HK-2 (cell line): ENCODE measurements at regions not wholly inside any gene's neighbourhood (a gene's known extent, or its start where the extent isn't known, plus 50 kb on each side); places are given as distances from the start of the nearest gene placed in this dataset.
"Not testable (repeated sequence)": the region's sequence is repeated elsewhere in the genome, so short reads cannot be mapped to it uniquely, and the experiment has no call there.

ENCODE experiments used
- DNase-seq: peaks from one replicate; pipeline ENCODE4 v3.0.0-alpha.2; 2018; ENCODE audit not compliant: unreplicated experiment

GRCh38 chr14:99995700-99996356 lies 69.4 kb upstream of the EVL start:
- DNase-seq: peak; percentile 14

DNA sequence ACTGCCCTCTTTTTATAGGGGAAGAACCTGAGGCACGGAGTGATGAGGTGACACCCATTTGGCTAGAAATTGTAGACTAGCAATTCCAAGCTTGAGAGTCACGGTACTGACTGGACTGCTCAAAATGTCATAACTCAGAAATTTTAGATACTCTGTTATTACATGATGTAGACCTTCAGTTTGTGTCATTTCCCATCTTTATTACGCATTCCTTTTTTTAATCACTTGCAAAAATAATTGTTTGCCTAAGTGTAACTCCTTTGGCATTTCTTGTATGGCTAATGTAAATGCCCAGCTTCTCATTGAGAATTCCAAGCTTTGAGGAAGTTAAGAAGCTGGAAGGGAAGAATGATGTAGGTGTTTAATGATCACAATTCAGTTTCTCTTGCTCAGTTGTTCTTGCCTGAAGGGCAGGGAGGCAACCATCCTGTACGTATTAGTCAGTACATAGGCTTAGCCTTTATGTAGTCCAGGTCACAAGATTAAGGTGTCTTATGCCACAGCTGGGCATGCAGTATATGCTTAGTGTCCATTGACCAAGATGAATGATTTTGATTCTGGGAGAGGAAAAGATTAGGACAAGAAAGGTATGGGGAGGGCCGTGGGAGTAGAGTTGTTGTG lies 68.2 kb upstream of the EVL start:
- no peak for DNase-seq

GRCh38 chr14:100000398-100000797 lies 64.8 kb upstream of the EVL start:
- DNase-seq: not testable (repeated sequence)

DNA sequence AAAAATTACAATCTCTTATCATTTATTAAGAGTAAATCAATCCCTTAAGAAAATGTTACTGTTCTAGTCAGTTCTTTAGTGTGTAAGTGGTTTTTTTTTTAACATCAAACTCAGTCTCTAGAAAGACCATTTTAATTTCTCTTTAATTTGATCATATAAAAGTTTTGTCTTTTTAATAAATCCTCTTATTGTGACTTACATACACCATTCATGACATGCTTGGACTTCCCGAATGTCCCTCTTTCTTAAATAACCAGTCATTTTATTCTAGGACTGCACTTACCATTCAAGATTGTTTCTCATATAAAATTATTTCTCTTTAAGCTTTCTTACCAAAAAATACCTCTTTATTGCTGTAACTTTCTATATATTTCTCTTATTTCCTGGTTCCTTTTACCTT lies 60.8 kb upstream of the EVL start:
- no peak for DNase-seq

DNA sequence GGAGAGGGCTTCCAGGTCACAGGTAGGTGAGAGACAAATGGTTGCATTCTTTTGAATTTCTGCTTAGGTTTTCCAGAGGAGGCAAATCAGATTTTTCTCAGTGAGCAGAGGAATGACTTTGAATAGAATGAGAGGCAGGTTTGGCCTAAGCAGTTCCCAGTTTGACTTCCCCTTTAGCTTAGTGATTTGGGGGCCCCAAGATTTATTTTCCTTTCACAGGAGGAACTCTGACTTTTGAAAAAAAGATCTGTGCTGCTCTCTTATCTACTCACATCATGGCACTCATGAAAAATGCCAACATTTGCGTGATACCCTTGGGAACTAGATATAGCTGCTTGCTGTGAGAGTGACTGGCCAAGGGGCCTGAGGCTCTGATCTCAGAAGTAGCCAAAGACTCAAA lies 58.0 kb upstream of the EVL start:
- DNase-seq: no peak

DNA sequence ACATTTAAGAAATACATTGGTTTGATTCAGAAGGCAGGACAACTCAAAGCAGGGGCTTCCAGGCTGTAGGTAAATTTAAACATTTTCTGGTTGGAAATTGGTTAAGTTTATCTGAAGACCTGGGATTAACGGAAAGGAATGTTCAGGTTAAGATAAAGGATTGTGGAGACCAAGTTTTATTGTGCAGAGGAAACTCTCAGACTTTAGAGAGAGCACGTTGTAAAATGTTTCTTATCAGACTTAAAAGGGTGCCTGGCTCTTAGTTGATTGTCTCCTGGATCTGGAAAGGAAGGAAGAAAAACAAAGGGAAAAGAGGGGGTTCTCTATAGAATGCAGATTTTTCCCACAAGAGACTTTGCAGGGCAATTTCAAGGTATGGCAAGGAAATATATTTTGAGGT lies 55.4 kb upstream of the EVL start:
- DNase-seq: not testable (repeated sequence)

DNA sequence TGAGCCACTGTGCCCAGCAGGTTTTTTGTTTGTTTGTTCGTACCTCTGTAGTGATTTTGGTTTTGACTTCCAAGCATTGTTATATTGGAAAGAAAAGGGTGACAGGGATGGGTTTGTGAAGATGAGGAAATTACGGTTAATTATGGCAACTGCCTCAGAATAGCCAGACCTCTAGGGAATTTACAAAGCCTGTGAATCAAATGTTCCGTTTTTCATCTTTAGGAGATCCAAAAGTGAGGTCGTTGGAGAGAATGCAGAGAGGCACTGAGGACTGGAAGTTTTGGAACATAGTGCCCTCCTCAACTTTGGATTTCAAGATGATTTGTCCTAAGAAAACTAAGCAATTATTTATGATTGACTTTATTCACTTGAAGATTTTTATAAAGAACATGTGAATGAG lies 54.5 kb upstream of the EVL start:
- DNase-seq: no peak

- DNase-seq: no peak
Observed at GRCh38 chr14:100011628-100012325, 53.4 kb upstream of the EVL start.

GRCh38 chr14:100012478-100013327 lies 52.5 kb upstream of the EVL start:
- no peak for DNase-seq

GRCh38 chr14:100015251-100015655 lies 50.0 kb upstream of the EVL start:
- no peak for DNase-seq
